Glomerular visceral epithelial cell (primary cell): ENCODE measurements at regions not wholly inside any gene's neighbourhood (a gene's known extent, or its start where the extent isn't known, plus 50 kb on each side); places are given as distances from the start of the nearest gene placed in this dataset.

ENCODE experiments used
- DNase-seq: peaks from one replicate; pipeline ENCODE4 v3.0.0-alpha.2; 2016; ENCODE audit errors: extremely low spot score

GRCh38 chr6:156648616-156649015, 128.6 kb upstream of the ARID1B start:
- DNase-seq = no peak

DNA sequence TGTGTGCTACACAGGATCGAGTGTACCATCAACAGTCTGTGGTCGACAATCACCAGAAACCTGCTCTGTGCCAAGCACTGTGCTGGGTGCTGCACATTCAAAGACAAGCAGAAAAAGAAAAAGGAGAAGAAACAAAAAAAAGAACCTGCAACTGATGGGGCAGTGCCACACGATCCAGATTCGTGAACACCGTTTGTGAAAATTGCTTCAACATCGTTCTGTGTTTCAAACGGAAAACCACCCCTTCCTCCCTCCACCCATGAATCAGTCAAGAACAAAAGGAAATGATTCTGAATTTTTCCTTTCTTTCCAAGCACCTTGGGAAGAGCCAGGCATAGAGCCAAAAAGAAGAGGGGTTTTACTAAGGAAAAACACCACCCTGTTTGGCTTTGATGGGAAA, 129.2 kb upstream of the ARID1B start:
- DNase-seq = no peak

DNA sequence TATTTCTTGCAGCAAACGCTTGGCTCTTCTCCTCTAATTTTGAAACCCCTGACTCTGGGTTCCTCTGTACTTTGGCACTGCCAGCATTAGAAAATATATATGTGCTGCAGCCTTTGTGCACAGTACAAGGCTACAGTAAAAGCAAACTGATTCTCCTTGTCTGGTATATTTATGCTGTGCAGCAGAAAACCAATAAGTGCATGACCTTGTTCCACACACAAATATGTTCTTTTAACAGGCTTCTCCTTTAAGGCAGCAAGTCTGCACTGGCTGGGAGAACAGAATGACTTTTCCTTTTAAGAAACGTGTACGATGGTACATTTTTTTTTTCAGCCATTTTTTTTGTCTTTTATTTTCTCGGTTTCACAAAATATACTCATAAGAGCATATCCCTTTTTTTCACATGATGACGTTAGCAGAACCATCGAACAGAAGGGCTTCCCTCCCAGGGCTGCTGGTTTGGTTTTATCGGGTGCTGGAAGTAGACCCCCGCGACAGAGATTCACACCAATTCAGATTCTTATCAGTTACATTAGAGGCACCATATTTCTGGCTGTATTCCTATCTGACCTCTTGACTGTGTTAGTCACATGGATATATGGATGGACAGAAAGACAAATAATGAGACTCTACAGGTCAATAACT, 129.9 kb upstream of the ARID1B start:
- no peak for DNase-seq

DNA sequence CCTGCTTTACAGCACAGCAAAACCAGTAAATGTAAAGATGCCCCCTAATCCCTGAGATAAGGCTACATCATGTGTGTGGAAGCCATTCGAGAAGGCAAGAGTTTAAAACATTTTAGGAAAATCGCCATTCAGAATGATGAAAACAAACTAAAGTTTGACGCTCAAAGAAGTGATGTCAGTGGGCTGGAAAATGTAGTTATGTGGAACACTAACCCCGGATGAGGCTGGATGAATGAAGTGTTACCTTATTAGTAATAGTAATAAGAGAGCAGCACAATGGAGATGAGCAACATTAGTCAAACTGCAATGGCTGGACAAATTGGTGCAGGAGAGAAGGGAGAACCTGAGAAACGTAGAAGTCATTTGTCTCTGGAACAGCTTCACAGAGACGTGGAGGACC, 130.7 kb upstream of the ARID1B start:
- no peak for DNase-seq

DNA sequence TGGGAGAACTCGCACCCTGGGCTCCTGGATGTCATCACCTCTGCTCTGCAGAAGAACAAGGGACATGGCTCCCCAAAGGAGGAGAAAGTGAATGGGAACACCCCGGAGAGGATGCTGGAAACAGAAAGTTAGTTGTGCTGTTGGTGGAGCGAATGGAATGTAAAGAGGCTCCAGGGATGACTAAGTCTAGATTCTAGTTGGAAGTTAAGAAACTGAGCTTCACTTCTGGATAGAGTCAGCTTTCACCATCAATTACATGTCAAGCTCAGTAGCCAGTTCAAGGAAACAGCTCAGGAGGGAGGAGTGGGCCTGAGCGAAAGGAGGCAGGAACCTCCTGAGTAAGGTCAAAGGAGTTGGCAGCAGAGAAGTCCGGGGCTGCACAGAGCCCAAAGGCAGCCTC, 132.1 kb upstream of the ARID1B start:
- DNase-seq = no peak

- no peak for DNase-seq
These were observed 138.0 kb upstream of the ARID1B start for GRCh38 chr6:156639009-156639721.

GRCh38 chr6:156638581-156638980, 138.6 kb upstream of the ARID1B start:
- DNase-seq = no peak

- no peak for DNase-seq
These were observed 142.2 kb upstream of the ARID1B start for GRCh38 chr6:156634951-156635371.

DNA sequence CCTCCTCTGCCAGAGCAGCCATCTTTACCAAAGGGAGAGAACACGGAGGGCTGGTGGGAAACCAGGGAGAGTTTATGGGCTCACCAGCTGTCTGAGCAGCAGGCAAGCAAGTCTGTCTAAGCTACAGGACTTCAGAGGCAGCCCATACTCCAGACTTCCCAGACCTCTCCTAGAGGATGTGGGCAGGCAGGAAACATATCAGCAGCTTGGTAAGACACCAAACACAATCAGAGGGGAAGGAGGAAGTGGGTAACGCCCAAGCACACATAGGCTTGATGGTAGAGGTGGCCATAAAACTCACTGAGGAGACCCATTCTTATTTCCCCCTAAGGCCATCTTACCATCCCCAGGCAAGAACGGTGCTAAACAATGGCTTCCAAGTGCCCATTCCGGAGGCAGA, 143.1 kb upstream of the ARID1B start:
- DNase-seq = no peak

DNA sequence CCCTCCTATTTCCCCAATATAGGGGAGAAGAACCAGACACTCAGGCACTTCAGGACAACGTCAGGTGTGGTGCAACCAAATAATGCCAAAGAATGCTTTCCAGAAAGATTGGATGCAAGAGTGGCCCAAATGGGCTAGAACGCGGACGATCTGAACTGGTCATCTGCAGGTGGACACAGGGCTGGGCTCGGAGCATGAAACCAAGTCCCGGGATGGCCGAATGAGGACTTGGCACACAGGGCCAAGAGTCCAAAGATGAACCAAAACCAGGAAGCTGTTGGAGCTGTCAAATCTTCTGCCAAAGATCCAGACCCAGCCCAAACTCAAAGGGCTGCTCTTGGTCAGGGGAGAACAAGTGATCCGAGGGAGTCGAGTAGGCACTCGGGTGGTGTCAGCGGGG, 143.9 kb upstream of the ARID1B start:
- DNase-seq = no peak

DNA sequence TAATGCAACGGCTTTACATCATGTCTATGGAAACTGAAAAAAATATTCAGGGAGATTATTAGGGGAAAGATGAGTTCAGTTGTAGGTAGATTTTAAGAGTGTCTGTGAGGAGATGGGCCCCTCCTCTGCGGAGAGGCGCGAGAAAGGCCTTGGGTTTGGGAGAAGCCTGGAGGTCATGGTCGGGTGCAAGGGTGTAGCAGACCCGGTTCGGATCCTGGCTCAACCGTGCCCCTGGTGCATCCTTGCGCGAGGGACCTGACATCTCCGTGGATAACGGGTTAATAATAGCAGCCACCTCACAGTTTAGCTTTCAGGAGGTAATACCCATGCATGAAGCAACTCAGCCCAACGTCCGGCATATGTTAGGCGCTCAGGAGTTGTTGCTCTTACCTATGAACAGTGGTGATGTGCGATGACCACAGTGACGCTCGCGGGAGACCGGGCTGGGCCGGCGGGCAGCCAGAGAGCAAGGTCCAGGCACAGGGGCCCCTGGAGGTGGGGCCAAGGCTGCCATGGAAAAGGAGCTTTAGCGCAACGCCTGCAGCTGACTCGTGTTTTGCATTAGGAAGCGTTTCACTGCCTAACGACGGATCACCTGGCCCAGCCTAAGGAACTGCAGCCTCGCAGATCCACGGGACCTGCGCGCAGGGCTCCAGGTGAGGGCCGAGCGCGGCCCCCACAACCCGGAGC, 146.4 kb upstream of the ARID1B start:
- no peak for DNase-seq

GRCh38 chr6:156628805-156629204, 148.4 kb upstream of the ARID1B start:
- no peak for DNase-seq

DNA sequence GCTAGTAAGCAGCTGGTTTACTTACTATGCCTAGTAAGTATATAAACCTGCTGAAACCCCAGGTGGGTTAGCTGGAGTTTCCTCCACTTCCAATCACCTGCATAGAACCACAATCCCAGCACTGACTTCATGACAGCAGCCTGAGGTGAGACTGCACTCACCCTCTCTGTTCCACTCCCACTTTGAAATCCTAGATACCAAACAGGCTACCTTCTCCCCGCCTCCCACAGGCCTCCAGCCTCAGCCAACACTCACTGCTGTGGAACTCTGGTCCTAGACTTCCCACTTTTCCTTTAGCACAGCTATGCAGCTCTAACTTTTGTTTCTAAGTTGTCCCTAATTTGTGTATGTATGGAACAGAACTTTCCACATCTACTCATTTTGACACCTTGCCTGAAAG, 149.7 kb upstream of the ARID1B start:
- DNase-seq = no peak

DNA sequence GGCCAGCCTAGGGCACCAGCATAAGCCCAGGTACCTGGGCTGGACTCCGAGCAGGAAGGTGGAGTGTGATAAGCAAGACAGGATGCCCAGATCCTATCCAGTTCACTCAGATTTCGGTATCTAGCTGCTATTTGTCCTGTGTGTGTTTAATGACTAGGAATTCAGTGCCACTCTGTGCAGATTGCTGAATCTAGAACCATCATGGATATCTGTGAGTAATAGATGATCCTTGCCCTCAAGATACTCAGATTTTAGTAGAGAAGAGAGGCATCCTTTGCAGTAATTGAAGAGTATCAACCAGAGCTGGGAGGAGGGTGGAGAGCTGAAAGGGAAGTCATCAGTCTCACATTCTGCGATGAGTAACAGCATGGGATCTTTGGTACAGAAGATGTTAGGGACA, 155.0 kb upstream of the ARID1B start:
- no peak for DNase-seq

GRCh38 chr6:156620331-156620730, 156.8 kb upstream of the ARID1B start:
- no peak for DNase-seq

DNA sequence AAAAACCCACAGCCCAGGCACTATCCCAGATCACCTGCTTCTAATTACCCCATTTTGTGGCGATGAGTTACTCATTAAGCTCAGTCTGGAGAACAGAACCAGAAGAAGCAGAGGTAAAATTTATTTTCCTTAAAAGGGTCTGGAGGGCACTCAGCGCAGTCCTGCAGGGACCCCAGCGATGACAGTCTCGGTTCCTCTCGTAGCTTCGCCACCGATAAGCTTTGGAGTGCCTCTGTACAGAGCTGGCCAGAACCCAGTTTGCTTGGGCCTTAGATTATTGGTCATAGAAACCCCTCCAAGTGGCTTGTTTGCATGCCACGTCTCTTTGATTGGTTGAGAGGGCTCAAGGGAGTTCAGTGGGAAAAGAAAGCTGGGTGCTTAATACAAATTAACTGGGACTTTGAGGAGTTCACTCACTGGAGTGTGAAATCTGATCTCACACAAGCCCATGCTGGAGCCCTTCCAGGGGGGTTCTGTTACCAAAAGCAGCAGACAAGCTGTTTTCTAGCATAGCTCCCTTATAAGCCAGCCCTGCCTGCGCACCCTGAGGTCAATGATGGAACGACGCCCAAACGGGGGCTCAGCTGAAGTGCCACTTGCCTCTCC, 158.5 kb upstream of the ARID1B start:
- DNase-seq = no peak

DNA sequence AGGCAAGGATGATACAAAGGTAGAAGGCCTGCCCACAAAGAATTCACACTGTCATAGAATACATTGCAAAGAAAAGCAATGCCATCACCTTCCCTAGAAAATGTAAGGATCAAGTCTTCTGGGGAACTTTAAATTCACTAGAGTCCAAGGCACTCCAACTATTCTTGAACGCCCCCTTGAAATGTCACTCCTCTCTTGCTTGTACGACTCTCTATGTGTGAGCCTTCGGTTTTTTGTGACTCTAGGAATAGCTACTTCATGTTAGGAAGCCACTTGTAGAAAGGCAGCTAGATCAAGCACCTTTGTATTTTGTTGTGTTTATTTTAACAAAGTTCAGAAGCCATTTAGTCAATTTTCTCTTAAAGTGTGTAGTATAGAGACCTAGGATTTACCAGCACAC, 159.2 kb upstream of the ARID1B start:
- no peak for DNase-seq

- DNase-seq = peak; percentile 51
These were observed 159.8 kb upstream of the ARID1B start for GRCh38 chr6:156617376-156617775.

- DNase-seq = no peak
These were observed 160.7 kb upstream of the ARID1B start for GRCh38 chr6:156616495-156616894.

- DNase-seq = no peak
These were observed 163.2 kb upstream of the ARID1B start for GRCh38 chr6:156613996-156614395.

DNA sequence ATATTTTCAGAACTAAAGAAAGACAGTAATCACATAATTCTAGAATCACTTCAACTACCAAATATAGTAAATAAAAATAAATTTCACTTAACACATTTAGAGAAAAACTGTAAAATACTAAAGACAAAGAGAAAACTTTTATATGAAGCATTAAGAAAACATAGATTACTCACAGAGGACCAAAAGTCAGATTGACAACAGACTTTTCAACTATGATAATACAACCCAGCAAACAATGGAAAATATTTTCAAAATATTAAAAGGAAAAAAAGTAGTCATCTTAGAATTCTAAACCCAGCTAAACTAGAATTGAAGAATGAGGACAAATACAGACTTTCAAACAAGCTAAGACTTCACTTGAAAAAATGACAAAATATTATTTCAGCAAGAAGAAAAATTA, 164.8 kb upstream of the ARID1B start:
- no peak for DNase-seq

DNA sequence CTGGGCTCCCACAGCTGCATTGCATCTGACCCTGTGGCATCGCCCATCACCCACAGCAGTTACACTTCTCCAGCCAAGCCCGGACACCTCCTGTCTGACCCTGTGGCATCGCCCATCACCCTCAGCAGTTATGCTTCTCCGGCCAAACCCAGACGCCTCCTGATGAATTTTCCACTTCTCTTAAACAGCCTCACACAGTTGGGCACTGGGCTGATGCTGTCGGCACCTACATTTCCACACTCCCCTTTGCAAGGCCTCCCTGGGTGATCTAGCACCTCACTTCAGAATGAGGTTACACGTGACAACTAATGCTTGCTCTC, 175.2 kb upstream of the ARID1B start:
- DNase-seq = no peak
